K562 (cell line): ENCODE measurements at regions not wholly inside any gene's neighbourhood (a gene's known extent, or its start where the extent isn't known, plus 50 kb on each side); places are given as distances from the start of the nearest gene placed in this dataset.

Experiments
- ATAC-seq: fragments of 200-7000 bp; cut with Tn5 transposase; 3 replicates; pipeline ENCODE4 v1.9.1; 2020; ENCODE audit warnings: moderate library complexity
- BruUV-seq: library from RNA; stranded (reverse); fragments of 400-500 nt; replicated peaks from 2 replicates; lab custom pipeline; 2021; lab: Mats Ljungman, UMichigan
- CTCF ChIA-PET: fragments of 300-600 bp; formaldehyde crosslinking; extraction: SDS; loops from one replicate; lab custom pipeline; 2021; ENCODE audit warnings: low intra/inter-chr PET ratio; lab: Yijun Ruan, JAX
- POLR2A ChIA-PET: fragments of 300-600, 350-650 bp; sonication (Branson Sonifier 250); formaldehyde crosslinking; extraction: SDS; loops from one replicate; lab custom pipeline; 2021; ENCODE audit warnings: antibody characterized with exemption, inconsistent platforms; lab: Yijun Ruan, JAX
- DNase-seq, 4 experiments: peaks; one replicate each; pipeline versions ENCODE4 v3.0.0 to v3.0.0-alpha.2; 2011 to 2018; ENCODE audit warnings: low spot score in 3 of 4, mixed read lengths in 3 of 4; ENCODE audit errors: extremely low read depth in 1 of 4
- FAIRE-seq: peaks from 2 replicates; lab custom pipeline; 2011; peaks lifted over from hg19 to GRCh38; lab: Jason Lieb, UNC
- H2AFZ ChIP-seq: 2 replicates; pipeline ENCODE4 v1.6.0; 2011; ENCODE audit warnings: low read depth, low read length, control low read depth, inconsistent platforms
- H3K27ac ChIP-seq: fragments of 200-600 bp; 3 replicates; pipeline ENCODE4 v1.8.0; 2011; ENCODE audit warnings: low read depth, mild to moderate bottlenecking, control low read depth, inconsistent platforms, low read length, moderate library complexity, mixed read lengths; ENCODE audit errors: extremely low read depth
- H3K27me3 ChIP-seq, 2 experiments: fragments of 300-600 bp in 1 of 2; 2 replicates in 1 of 2; 3 replicates in 1 of 2; pipeline versions ENCODE4 v1.6.0 to v1.8.0; 2011; ENCODE audit warnings: inconsistent platforms in 2 of 2, low read length in 2 of 2, mild to moderate bottlenecking in 1 of 2, mixed read lengths in 1 of 2, moderate library complexity in 1 of 2; ENCODE audit not compliant: control insufficient read depth in 2 of 2, insufficient read depth in 2 of 2
- H3K36me3 ChIP-seq: fragments of 300-600 bp; 3 replicates; pipeline ENCODE4 v1.8.0; 2011; ENCODE audit warnings: mild to moderate bottlenecking, low read length, inconsistent platforms; ENCODE audit not compliant: control insufficient read depth, insufficient read depth
- H3K4me1 ChIP-seq, 2 experiments: fragments of 200-600 bp in 1 of 2; replicated peaks in 1 of 2; 2 replicates in 1 of 2; 3 replicates in 1 of 2; pipeline versions ENCODE4 v1.5.1 to v1.8.0; 2011; ENCODE audit warnings: inconsistent platforms in 2 of 2, low read length in 2 of 2, mild to moderate bottlenecking in 1 of 2, mixed read lengths in 1 of 2, moderate library complexity in 1 of 2; ENCODE audit not compliant: control insufficient read depth in 2 of 2, insufficient read depth in 2 of 2
- H3K4me2 ChIP-seq: 2 replicates; pipeline ENCODE4 v1.6.1; 2011; ENCODE audit warnings: low read length, control low read depth, inconsistent platforms, mixed read lengths; ENCODE audit not compliant: insufficient read depth
- H3K4me3 ChIP-seq: fragments of 200-600 bp; sonication (generic), shearing (Covaris generic); 2 replicates; pipeline ENCODE4 v1.5.1; 2016; ENCODE audit warnings: control low read depth, inconsistent platforms
- H3K79me2 ChIP-seq: fragments of 200-600 bp; 3 replicates; pipeline ENCODE4 v1.8.0; 2011; ENCODE audit warnings: low read length, inconsistent platforms; ENCODE audit not compliant: control insufficient read depth, insufficient read depth
- H3K9ac ChIP-seq, 2 experiments: 2 replicates each; pipeline versions ENCODE4 v1.6.0 to v1.6.1; 2011; ENCODE audit warnings: low read depth in 2 of 2, low read length in 2 of 2, control low read depth in 1 of 2, inconsistent platforms in 1 of 2, mild to moderate bottlenecking in 1 of 2, mixed read lengths in 1 of 2; ENCODE audit not compliant: insufficient read depth in 1 of 2
- H3K9me1 ChIP-seq: one replicate; pipeline ENCODE4 v1.6.0; 2011; ENCODE audit warnings: inconsistent platforms, mild to moderate bottlenecking, low read length, moderate library complexity; ENCODE audit not compliant: control insufficient read depth, insufficient read depth
- H3K9me3 ChIP-seq: replicated peaks from 2 replicates; pipeline ENCODE4 v1.5.1; 2011; ENCODE audit warnings: low read depth, low read length, inconsistent platforms; ENCODE audit not compliant: control insufficient read depth, insufficient read depth
- H4K20me1 ChIP-seq: replicated peaks from 2 replicates; pipeline ENCODE4 v1.6.1; 2011; ENCODE audit warnings: low read length, inconsistent platforms, mixed read lengths; ENCODE audit not compliant: control insufficient read depth, insufficient read depth
- ERF ChIP-seq: fragments of 450-650 bp; formaldehyde crosslinking; IDR thresholded peaks from 2 replicates; pipeline ENCODE4 v1.4.0; 2020; ENCODE audit warnings: mild to moderate bottlenecking, mixed read lengths
- JUN ChIP-seq, 2 experiments: sonication (generic) in 1 of 2; formaldehyde crosslinking in 1 of 2; IDR thresholded peaks; 2 replicates each; pipeline versions ENCODE4 v1.6.1 to v1.8.0; 2012 to 2022; ENCODE audit warnings: borderline replicate concordance in 2 of 2, mild to moderate bottlenecking in 2 of 2, improper control_type of control experiment in 1 of 2, low read depth in 1 of 2, low read length in 1 of 2, missing genetic modification reagents in 1 of 2
- MCM3 ChIP-seq: fragments of 450-650 bp; IDR thresholded peaks from 2 replicates; pipeline ENCODE4 v1.6.1; 2016
- NCOA4 ChIP-seq: fragments of 450-650 bp; IDR thresholded peaks from 2 replicates; pipeline ENCODE4 v1.6.1; 2018; ENCODE audit warnings: mild to moderate bottlenecking; ENCODE audit not compliant: partially characterized antibody
- NFRKB ChIP-seq: fragments of 450-650 bp; IDR thresholded peaks from 2 replicates; pipeline ENCODE4 v1.6.1; 2016; ENCODE audit warnings: low read depth
- PRDM10 ChIP-seq: fragments of 450-650 bp; IDR thresholded peaks from 2 replicates; pipeline ENCODE4 v1.6.1; 2018; ENCODE audit not compliant: partially characterized antibody
- TEAD4 ChIP-seq, 2 experiments: sonication (generic) in 1 of 2; formaldehyde crosslinking in 1 of 2; IDR thresholded peaks; 2 replicates each; pipeline versions ENCODE4 v1.6.1 to v1.8.0; 2012 to 2022; ENCODE audit warnings: borderline replicate concordance in 1 of 2, inconsistent platforms in 1 of 2, low read length in 1 of 2, mild to moderate bottlenecking in 1 of 2, missing genetic modification reagents in 1 of 2
- ZBTB8A ChIP-seq: fragments of 450-650 bp; IDR thresholded peaks from 2 replicates; pipeline ENCODE4 v1.6.1; 2018; ENCODE audit warnings: mild to moderate bottlenecking, moderate library complexity; ENCODE audit not compliant: partially characterized antibody
- ZKSCAN3 ChIP-seq: fragments of 250-450 bp; sonication (Bioruptor Pico); IDR thresholded peaks from 2 replicates; pipeline ENCODE4 v1.4.0; 2020
- ZNF398 ChIP-seq: fragments of 250-450 bp; sonication (Bioruptor Pico); IDR thresholded peaks from 2 replicates; pipeline ENCODE4 v1.8.0; 2021; ENCODE audit warnings: moderate library complexity, mild to moderate bottlenecking, inconsistent platforms
- ZNF668 ChIP-seq: fragments of 250-450 bp; sonication (Bioruptor Pico); IDR thresholded peaks from 2 replicates; pipeline ENCODE4 v1.8.0; 2022; ENCODE audit warnings: mild to moderate bottlenecking, inconsistent platforms
- WGBS: fragments of 100-300 bp; shearing (Covaris generic); methylation state at CpG from one replicate; pipeline ENCODE4 v1.1.6; 2016; ENCODE audit warnings: low coverage, mixed read lengths; ENCODE audit not compliant: insufficient coverage; ENCODE audit errors: missing lambda C conversion rate; 5-methylcytosine and 5-hydroxymethylcytosine counted together
- in situ Hi-C: fragments of 300-500 bp; cut with MboI; formaldehyde crosslinking; loops from 4 replicates; pipeline ENCODE4 v1.15.0; 2018; ENCODE audit warnings: inconsistent platforms, mixed read lengths
- intact Hi-C: fragments of 100-400 bp; cut with micrococcal nuclease; formaldehyde crosslinking; loops from 2 replicates; pipeline ENCODE4 v1.14.2; 2022

- Histone ChIP-seq H3K9me3 (0 out of 2 replicates have a peak, but pooled peaks cover 1% of the 10 kb centered on the region), H3K9ac (no peak overlapping the region), H3K27me3 (no peaks in the 10 kb centered on the region), H2AFZ (no peak overlapping the region), H3K4me1 (no peaks in the 10 kb centered on the region)
- WGBS: 0% methylated on average over 1 of the region's 1 CpG
- no peak for DNase-seq
- TF ChIP-seq MCM3 (no peak), NCOA4 (no peak), ERF (CRISPR knock-in tag) (no peak), ZNF398 (CRISPR knock-in tag) (no peak), ZBTB8A (no peak), PRDM10 (no peak), ZNF668 (CRISPR knock-in tag) (no peak), TEAD4 (IDR thresholded peaks at IDR 0.05; ENCODE audit: low read length) (no peak), TEAD4 (CRISPR knock-in tag; IDR thresholded peaks at IDR 0.05; ENCODE audit: borderline replicate concordance) (no peak), ZKSCAN3 (CRISPR knock-in tag) (no peak), NFRKB (no peak), JUN (IDR thresholded peaks at IDR 0.05; ENCODE audit: borderline replicate concordance, low read depth, low read length) (no peak), JUN (CRISPR knock-in tag; IDR thresholded peaks at IDR 0.05; ENCODE audit: borderline replicate concordance) (no peak)
- TF ChIP-seq, all 486 proteins: peak for 0
- Histone ChIP-seq H3K36me3 (no peaks in the 10 kb centered on the region), H3K4me3 (no peak overlapping the region), H4K20me1 (no peaks in the 10 kb centered on the region), H3K9me1 (no peaks in the 10 kb centered on the region), H3K4me2 (no peak overlapping the region), H3K27ac (no peak overlapping the region), H3K79me2 (no peaks in the 10 kb centered on the region)
- ATAC-seq (no peak), FAIRE-seq (no peak)
- no TSS peak for BruUV-seq
- ChIA-PET POLR2A (no interaction called here), CTCF (no interaction called here)
- in situ Hi-C loops: loop anchor here (10.0 kb wide), 1 partner anchor 1845 kb away; no protein-coding TSS in a partner anchor
- intact Hi-C loops: no loop called here
Measured at GRCh38 chr9:119789987-119790386, 420.8 kb upstream of the BRINP1 start.
